ENCODE measurements at regions not wholly inside any gene's neighbourhood (a gene's known extent, or its start where the extent isn't known, plus 50 kb on each side); places are given as distances from the start of the nearest gene placed in this dataset.

DNA sequence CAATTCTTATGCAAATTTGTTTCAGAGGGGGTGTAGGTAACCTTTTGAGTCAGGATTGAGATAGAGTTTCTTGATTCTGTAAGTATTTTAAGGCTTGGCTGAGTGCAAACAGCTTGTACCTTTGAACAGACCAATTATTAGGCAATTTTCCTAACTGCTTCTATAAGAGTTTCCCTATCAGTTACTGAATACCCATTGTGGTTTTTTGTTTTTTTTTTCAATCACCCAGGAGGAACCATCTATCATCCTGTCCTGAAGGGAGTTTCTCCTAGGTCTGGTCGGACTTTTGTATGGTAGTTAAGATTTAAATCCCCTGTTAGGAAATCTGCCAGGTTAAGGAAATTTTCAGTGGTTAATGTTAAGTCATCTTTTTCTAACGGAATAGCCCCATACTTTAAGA is 319.4 kb upstream of the SLC39A10 start:
- no peaks in the 10 kb centered on the region for H3K79me2 ChIP-seq (ENCODE audit: low read length)
- H3K4me2 ChIP-seq (ENCODE audit: low read length): peak overlapping the region; percentile 96; the same call in 1 of the 2 replicates
- H3K36me3 ChIP-seq (replicated peaks; ENCODE audit: low read depth, low read length): no peaks in the 10 kb centered on the region
- no peak overlapping the region for H3K9ac ChIP-seq (ENCODE audit: low read length)
- no peak overlapping the region for H2AFZ ChIP-seq (ENCODE audit: low read depth, low read length)
- H3K9me3 ChIP-seq (ENCODE audit: insufficient read depth, low read length): no peaks in the 10 kb centered on the region
- H3K4me3 ChIP-seq (ENCODE audit: low read length): no peak overlapping the region
- no peaks in the 10 kb centered on the region for H4K20me1 ChIP-seq (ENCODE audit: insufficient read depth, low read length)
- H3K27me3 ChIP-seq (ENCODE audit: low read depth, low read length): no peaks in the 10 kb centered on the region
- TF ChIP-seq EZH2phosphoT487 (IDR thresholded peaks at IDR 0.05; ENCODE audit: low read depth): no peak
- TF ChIP-seq, protein P1, sequence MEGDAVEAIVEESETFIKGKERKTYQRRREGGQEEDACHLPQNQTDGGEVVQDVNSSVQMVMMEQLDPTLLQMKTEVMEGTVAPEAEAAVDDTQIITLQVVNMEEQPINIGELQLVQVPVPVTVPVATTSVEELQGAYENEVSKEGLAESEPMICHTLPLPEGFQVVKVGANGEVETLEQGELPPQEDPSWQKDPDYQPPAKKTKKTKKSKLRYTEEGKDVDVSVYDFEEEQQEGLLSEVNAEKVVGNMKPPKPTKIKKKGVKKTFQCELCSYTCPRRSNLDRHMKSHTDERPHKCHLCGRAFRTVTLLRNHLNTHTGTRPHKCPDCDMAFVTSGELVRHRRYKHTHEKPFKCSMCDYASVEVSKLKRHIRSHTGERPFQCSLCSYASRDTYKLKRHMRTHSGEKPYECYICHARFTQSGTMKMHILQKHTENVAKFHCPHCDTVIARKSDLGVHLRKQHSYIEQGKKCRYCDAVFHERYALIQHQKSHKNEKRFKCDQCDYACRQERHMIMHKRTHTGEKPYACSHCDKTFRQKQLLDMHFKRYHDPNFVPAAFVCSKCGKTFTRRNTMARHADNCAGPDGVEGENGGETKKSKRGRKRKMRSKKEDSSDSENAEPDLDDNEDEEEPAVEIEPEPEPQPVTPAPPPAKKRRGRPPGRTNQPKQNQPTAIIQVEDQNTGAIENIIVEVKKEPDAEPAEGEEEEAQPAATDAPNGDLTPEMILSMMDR (IDR thresholded peaks at IDR 0.05; ENCODE audit: low read depth, low read length): no peak
- peaks cover 55% of the 10 kb centered on the region for H3K4me1 ChIP-seq (ENCODE audit: low read length)
- H3K27ac ChIP-seq (ENCODE audit: low read length): no peak overlapping the region

DNA sequence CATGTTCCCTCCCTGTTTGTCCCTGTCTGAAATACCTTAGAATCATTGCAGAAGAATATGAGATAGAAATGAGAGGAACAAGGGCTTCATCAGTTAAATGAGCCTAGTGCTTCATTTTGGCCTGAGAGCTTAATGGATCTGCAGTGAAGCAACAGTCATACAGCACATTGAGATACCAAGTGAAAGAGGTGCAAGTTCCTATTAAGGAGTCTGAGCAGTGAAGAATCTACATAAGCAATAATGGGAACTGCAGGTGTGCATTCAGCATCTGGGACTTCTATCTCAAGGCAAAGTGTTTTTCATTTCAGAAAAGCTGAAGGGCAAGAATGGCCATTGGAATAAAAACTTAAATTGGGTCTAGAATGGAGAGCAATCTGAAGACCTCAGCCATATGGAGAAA is 323.2 kb upstream of the SLC39A10 start:
- H3K9ac ChIP-seq (ENCODE audit: low read length): no peak overlapping the region
- H2AFZ ChIP-seq (ENCODE audit: low read depth, low read length): no peak overlapping the region
- H4K20me1 ChIP-seq (ENCODE audit: insufficient read depth, low read length): no peaks in the 10 kb centered on the region
- H3K4me2 ChIP-seq (ENCODE audit: low read length): no peak overlapping the region
- no peak overlapping the region for H3K4me3 ChIP-seq (ENCODE audit: low read length)
- H3K27me3 ChIP-seq (ENCODE audit: low read depth, low read length): no peaks in the 10 kb centered on the region
- H3K36me3 ChIP-seq (replicated peaks; ENCODE audit: low read depth, low read length): no peaks in the 10 kb centered on the region
- H3K9me3 ChIP-seq (ENCODE audit: insufficient read depth, low read length): no peaks in the 10 kb centered on the region
- TF ChIP-seq, protein P1 (IDR thresholded peaks at IDR 0.05; ENCODE audit: low read depth, low read length): no peak
- no peak for TF ChIP-seq EZH2phosphoT487 (IDR thresholded peaks at IDR 0.05; ENCODE audit: low read depth)
- no peak overlapping the region for H3K27ac ChIP-seq (ENCODE audit: low read length)
- peaks cover 32% of the 10 kb centered on the region for H3K4me1 ChIP-seq (ENCODE audit: low read length)
- no peaks in the 10 kb centered on the region for H3K79me2 ChIP-seq (ENCODE audit: low read length)

DNA sequence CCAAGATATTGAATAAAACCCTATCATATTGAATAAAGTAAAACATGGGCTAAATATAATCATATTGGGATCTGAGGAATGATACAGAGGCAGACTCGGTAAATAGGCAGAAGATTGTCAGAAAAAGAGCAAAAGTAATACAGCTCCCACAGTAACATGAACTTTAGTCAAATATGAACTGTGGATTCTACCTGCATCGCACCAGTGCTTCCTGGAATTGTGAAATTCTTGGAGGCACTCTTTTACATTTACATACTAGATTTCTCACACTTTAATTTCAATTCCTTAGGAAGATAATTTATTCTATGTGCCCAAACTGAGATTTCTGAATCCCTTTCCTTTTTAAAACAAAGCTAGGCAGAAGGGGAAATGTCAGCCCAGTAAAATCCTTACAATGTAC is 325.1 kb upstream of the SLC39A10 start:
- H3K4me1 ChIP-seq (ENCODE audit: low read length): peaks cover 17% of the 10 kb centered on the region
- no peak overlapping the region for H2AFZ ChIP-seq (ENCODE audit: low read depth, low read length)
- H3K79me2 ChIP-seq (ENCODE audit: low read length): no peaks in the 10 kb centered on the region
- no peak overlapping the region for H3K4me3 ChIP-seq (ENCODE audit: low read length)
- H3K36me3 ChIP-seq (replicated peaks; ENCODE audit: low read depth, low read length): no peaks in the 10 kb centered on the region
- TF ChIP-seq, protein P1 (IDR thresholded peaks at IDR 0.05; ENCODE audit: low read depth, low read length): no peak
- TF ChIP-seq EZH2phosphoT487 (IDR thresholded peaks at IDR 0.05; ENCODE audit: low read depth): no peak
- no peaks in the 10 kb centered on the region for H3K9me3 ChIP-seq (ENCODE audit: insufficient read depth, low read length)
- no peak overlapping the region for H3K9ac ChIP-seq (ENCODE audit: low read length)
- no peaks in the 10 kb centered on the region for H3K27me3 ChIP-seq (ENCODE audit: low read depth, low read length)
- H3K27ac ChIP-seq (ENCODE audit: low read length): no peak overlapping the region
- no peaks in the 10 kb centered on the region for H4K20me1 ChIP-seq (ENCODE audit: insufficient read depth, low read length)
- H3K4me2 ChIP-seq (ENCODE audit: low read length): no peak overlapping the region

DNA sequence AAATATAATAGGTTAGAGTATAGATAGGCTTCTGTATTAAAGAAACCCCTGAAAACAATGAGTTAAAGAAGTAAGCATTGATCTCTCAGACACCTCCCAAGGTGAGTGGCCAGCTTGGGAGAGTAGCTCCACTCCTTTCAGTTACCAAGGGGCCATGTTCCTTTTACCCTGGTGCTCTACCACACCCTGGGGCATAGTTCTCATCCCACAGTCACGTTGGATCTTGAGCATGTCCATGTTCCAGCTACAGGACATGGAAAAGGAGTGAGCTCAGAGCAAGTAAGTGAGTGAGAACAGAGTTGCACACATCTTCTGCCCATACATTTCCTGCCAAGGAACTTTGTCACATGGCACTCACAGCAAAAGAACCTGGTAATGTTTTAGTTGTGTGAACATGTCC is 325.9 kb upstream of the SLC39A10 start:
- H3K4me2 ChIP-seq (ENCODE audit: low read length): no peak overlapping the region
- no peak for TF ChIP-seq EZH2phosphoT487 (IDR thresholded peaks at IDR 0.05; ENCODE audit: low read depth)
- TF ChIP-seq, protein P1 (IDR thresholded peaks at IDR 0.05; ENCODE audit: low read depth, low read length): no peak
- H3K9ac ChIP-seq (ENCODE audit: low read length): no peak overlapping the region
- H3K36me3 ChIP-seq (replicated peaks; ENCODE audit: low read depth, low read length): no peaks in the 10 kb centered on the region
- H3K79me2 ChIP-seq (ENCODE audit: low read length): no peaks in the 10 kb centered on the region
- H3K27ac ChIP-seq (ENCODE audit: low read length): no peak overlapping the region
- H2AFZ ChIP-seq (ENCODE audit: low read depth, low read length): no peak overlapping the region
- H3K9me3 ChIP-seq (ENCODE audit: insufficient read depth, low read length): no peaks in the 10 kb centered on the region
- H3K4me3 ChIP-seq (ENCODE audit: low read length): no peak overlapping the region
- H4K20me1 ChIP-seq (ENCODE audit: insufficient read depth, low read length): no peaks in the 10 kb centered on the region
- no peaks in the 10 kb centered on the region for H3K27me3 ChIP-seq (ENCODE audit: low read depth, low read length)
- H3K4me1 ChIP-seq (ENCODE audit: low read length): peaks cover 17% of the 10 kb centered on the region
